Stimulated activated CD8-positive, alpha-beta memory T cell treated with anti-CD3 and anti-CD28 coated beads, Interleukin-2, amount 100 ng/mL, for 48 hours (primary cell): ENCODE measurements at regions not wholly inside any gene's neighbourhood (a gene's known extent, or its start where the extent isn't known, plus 50 kb on each side); places are given as distances from the start of the nearest gene placed in this dataset.
"Not testable (repeated sequence)": the region's sequence is repeated elsewhere in the genome, so short reads cannot be mapped to it uniquely, and the experiment has no call there.

Experiments
- DNase-seq, 2 donors: peaks; one replicate each; pipeline ENCODE4 v3.0.0-alpha.2; 2020; ENCODE audit warnings: low read depth in 2 of 2

DNA sequence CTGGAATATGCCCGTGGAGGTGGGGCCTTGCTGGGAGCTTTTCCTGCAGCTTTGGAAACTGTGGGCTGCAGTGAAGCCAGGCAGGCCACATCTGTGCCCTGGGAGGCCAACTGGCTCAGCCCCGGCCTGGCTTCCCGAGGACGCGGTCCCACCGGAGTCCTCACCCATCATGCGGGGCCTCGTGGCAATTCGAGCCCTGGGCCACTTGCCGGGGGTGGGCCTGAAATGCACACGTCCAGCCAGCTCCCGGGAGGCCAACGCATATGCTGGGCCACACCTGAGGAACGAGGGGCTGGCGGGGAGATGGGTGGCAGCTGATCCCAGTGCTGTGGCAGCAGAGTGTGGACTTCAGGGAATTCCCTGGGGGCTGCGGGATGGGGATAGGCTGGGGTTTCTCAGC lies 172.4 kb upstream of the GSE1 start:
- DNase-seq: no peak

DNA sequence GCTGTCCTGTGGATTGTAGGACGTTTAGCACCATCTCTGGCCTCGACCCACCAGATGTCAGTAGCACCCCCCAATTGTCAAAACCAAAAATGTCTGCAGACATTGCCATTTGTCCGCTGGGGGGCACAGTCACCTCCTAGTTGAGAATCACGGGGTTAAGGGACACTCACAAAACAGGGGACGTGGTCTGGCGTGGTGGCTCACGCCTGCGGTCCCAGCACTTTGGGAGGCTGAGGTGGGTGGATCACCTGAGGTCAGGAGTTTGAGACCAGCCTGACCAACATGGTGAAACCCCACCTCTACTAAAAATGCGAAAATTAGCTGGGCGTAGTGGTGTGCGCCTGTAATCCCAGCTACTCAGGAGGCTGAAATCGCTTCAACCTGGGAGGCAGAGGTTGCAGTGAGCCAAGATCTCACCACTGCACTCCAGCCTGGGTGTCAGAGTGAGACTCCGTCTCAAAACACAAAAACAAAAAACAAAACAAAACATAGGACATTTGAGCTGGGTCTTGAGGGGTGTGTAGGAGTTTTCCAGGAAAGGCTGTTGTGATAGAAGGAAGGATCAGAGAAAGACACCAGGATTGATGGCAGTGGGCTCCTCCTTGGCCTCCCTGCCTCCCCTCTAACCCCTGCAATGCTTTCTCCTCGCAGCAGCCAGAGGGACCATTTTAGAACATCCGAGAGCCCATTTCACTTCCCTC lies 171.8 kb upstream of the GSE1 start:
- no peak for DNase-seq

DNA sequence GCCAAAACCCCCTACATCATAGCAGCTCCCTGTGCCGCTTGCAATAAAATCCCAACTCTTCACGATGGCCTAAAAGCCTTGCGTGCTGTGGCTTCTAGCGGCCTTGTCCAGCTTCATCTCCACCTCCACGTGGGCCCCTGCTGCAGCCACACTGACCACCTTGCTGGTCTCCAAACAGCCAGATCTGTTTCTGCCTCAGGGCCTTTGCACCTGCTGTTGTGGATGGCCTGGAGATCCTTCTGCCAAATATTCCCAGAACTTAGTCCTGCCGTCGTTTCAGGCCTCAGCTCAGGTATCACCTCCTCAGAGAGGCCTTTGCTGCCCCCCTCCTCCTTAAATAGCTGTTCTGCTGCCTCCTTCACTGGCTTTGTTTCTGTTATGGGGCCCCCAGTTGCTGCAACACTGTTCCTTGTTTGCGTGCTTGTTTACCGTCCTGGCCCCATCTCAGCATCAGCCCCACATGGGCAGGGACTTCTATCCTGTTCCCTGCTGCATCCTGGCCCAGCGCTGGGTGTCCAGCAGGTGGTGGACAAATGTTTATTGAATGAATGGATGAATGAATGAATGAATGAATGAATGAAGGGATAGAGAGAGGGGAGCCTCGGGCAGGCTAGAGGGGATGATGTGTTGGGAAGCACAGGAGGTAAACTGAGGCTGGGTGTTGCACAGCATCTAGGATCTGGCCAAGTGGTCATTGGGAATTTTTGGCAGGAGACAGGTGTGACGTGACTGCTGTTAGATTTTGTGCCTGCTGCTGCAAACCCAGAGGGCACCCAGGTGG lies 171.0 kb upstream of the GSE1 start:
- DNase-seq: no peak

DNA sequence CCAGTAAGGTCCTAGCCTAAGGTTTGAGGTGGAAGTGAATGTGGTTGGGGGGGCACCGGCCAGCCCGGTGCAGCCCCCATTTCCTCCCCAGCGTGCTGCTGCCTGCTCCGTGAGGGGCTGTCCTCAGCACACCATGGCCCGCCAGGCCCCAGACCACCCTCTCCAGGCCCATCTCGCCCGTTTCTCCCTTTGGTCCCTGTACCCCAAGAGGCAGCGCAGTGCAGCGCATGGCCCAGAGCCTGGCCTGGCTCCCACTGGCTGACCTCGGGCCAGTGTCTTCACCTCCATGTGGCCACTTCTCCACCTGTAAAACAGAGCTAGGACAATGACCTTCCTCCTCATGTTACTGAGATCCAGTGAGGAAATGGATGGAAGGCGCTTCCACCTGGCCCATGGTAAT lies 170.0 kb upstream of the GSE1 start:
- DNase-seq: no peak

DNA sequence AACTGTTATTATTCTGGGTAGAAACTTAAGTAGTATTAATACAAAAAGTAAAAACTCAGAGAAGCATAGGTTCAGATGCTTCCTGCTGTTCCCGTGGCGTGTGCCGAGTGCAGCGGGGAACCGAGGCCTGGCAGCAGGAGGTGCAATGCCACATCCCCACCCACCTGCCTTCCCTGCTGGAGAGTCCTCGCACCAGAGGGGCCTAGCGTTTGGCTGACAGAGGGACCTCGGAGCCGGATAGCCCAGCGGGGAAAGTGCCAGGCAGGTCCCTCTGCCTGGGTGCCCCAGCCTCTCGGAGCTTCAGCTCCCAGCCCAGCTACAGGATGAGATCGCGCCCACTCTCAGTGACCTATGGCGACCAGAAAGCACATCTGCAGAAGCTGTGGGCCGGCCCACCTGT lies 169.6 kb upstream of the GSE1 start:
- no peak for DNase-seq

DNA sequence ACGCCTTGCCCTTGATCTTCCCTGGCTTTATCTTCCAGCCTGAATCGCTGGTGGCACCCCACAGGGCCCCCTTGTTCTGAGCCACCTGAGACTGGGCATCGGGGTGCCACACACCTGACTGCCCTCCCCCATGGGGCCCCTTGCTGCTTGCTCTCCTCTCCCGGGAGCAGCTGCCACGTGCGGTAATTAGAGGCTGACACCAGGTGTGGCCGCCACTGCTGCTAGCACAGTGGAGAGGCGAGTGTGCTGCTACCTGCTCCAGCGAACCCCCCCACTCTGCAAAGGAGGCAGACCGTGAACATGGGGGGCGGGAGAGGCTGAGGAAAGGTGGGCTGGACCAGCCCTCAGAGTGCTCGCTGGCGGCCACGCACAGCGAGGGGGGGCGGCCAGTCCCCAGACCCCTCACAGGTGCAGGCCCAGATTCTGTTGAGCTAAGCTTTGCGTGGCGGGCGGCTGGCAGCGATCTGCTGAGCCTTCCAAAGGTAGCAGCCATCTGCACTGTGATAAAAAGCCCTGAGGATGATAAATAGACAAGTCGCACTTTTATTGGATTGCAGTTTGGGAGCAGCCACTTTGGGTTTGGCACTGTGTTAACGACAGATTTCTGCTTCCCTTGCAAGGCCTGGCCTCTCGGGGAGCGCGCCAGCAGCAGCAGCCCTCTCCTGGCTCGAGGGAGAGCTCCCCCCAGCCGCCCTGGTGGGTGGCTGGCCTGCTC lies 167.9 kb upstream of the GSE1 start:
- no peak for DNase-seq

DNA sequence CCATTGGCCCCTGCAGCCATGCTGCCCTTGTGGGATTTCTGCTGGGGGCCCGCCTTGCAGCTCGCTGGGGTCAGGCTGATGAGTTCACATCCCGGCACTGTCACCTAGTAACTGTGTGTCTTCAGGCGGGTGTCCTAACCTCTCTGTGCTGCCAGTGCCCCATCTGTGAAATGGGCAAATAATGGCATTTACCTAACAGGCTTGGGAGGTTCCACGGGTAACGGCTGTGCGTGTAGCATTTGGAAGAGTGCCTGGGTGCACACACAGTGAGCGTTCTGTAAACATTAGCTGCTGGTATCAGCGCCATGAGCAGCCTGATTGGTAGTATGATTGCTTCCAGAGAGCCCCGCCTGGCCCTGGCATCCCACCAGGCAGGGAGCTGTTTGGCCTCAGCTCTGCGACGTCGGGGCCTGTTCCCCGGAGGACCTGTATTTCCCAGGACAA lies 167.3 kb upstream of the GSE1 start:
- no peak for DNase-seq

DNA sequence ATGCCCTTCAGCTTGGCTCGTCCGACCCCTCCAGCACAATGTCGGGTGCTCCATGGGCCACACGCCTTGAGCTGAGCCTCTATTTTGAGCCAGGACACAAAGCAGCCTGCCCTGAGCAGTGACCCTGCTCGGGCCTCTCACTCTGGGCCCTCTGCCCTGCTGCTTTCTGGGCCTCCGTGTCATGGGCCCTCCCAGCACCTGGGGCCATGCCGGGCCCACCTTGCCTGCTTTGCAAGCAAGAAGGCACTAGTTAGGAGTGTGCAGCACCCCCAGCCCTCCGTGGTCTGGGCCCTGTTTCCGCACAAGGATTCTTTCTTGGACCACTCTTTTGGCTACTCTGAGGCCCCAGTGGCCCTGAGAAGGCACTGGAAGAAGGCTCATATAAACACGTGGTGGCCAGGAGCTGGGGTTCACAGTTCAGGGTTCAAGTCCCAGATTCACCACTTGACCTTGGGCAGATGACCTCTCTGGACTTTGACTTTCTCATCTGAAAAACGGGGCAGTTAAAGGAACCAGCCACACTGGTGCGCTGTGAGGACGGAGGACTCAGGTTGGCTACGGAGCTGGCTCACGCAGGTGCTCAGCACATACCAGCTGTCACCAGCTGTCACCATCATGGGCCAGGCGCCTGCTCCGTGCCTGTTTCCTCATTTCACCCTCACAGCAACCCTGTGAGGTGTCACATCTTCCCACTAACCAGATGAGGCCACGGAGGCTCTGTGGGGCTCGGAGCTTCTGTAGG lies 166.0 kb upstream of the GSE1 start:
- DNase-seq: no peak

DNA sequence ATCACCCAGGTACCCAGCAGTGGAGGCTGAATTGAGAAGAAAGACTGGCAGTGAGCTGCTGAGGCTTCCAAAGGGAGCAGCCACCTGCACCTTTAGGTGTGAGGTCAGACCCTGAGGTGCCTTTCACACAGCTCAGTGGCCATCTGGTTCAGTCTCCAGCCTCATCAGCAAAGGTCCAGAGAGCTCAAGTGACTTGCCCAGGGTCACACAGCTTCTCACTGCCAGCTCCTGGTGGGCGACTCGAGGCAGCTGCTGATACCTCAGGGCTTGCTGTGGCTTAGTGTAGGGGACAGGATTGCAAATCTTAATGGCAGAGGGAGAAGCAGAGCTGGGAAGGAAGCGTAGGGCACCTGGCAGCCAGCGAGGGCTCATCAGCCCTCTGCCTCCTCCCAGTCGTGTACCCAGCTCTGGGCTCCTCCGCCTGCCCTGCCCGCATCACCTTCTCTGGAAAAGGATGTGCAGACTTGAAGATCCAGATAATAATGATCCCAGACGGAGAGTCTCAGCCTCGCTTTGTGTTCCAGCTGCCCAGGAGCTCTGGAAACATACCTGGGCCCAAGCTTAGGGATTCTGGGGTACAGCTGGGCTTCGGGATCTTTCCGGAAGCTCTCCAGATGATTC lies 165.3 kb upstream of the GSE1 start:
- DNase-seq: no peak

DNA sequence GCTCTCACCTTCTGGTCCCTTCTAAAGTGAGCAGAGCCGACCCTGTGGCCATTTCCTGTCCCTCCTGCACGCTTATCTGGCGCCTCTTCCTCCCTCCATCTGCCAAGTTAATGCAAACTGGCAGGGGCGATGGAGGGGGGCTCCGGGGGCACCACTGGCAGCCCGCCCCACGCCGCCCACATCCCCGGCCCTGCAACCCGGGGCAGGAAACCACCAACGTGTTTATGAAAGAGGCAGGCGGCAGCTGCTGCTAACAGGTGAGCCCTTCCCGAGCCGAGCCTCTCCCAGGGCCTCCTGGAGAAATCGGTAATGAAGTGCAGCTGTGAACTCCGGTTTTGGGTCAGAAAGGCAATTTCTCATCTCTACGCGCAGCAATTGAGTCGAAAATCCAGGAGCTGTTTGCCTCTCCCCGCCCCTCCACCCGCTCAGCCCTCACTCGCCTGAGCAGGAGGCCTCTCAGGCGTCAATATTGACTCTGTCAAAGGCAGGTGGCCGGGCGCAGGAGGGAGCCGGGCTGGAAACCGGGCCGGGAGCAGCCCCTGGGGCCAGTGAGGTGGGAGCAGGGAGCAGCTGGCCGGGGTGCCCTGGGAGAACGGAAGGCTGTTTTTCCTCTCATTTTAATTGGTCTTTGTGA lies 164.4 kb upstream of the GSE1 start:
- no peak for DNase-seq

DNA sequence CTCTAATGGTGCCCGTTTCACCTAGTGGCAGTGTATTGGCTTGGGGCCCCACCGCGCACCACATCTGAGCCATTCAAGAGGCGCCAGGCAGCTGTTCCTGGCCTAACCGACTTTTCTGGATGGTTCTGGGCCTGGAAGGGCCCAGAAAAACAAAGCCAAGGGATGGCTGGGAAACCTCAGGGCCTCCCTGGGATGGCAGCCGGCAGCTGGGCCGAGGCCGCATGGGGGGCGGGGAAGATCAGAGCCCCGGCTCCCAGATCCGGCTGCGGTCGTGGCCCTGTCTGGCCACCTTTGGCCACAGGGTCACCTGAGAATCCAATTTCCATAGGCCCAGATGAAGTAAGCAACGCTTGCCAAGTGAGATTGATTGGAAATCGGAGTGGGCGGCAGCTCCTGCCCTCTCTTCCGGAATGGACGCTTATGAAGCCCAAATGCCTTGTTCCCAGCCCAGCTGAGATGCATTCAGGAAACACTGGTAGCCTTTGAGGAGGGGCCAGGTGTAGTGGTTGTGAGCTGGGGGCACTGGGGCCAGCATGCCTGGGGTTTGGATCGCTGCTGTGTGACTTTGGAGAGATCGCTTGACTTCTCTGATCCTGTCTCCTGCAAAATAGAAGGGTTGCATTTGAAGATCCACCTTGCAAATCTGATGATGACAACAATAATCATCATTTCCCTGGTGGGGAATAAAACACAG lies 163.8 kb upstream of the GSE1 start:
- no peak for DNase-seq

DNA sequence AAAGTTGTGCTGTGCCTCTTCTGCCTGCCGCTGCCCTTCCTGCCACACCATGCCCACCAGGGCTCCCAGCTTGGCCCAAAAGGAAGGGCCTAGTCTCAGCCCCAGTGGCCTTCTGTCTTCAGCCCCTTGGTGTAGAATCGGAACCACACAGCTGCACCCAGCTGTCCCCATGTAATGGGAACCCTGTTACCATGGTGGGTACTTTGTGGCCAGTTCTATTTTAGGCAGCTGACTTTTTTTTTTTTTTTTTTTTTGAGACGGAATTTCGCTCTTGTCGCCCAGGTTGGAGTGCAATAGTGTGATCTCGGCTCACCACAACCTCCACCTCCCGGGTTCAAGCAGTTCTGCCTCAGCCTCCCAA lies 163.3 kb upstream of the GSE1 start:
- no peak for DNase-seq

DNA sequence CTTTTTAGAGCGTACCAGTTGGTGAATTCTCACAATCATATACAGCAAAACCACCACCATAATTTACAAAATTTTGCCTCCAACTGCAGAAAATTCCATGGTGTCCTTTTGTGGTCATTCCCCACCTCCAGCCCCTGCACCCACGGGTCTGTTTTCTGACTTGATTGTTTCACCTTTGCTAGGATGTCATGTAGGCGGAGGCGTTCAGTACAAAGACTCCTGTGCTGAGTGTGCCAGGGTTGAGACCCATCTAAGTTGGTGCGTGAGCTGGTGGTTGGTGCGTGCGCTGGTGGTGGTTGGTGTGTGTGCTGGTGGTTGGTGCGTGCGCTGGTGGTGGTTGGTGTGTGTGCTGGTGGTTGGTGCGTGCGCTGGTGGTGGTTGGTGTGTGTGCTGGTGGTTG lies 162.0 kb upstream of the GSE1 start:
- not testable (repeated sequence) for DNase-seq

DNA sequence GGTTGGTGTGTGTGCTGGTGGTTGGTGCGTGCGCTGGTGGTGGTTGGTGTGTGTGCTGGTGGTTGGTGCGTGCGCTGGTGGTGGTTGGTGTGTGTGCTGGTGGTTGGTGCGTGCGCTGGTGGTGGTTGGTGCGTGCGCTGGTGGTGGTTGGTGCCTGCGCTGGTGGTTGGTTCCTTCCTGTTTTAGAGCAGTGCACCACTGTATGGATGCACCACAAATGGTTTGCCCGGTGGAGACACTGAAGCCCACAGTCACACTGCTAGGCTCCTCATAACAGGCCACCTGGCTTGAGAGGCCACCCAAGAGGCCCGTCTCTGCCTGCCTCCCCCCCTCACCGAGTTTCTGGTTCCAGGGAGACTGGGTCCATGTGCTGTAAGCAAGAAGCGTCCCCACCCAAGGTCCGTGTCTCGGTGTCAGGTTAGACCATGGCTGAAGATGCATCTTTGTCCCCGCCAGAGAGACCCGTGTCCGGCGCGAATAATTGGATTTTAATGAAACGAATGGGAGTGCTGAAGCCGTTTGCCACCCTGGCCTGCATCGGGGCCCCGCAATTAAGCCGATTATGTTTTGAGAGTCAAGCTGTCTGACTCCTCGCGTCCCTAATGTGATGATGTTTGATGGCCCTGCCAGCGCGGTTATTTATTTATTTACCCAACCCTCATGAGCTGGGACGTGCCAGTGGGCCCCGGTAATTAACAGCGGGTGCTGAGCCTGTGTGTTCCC lies 161.3 kb upstream of the GSE1 start:
- DNase-seq: no peak

DNA sequence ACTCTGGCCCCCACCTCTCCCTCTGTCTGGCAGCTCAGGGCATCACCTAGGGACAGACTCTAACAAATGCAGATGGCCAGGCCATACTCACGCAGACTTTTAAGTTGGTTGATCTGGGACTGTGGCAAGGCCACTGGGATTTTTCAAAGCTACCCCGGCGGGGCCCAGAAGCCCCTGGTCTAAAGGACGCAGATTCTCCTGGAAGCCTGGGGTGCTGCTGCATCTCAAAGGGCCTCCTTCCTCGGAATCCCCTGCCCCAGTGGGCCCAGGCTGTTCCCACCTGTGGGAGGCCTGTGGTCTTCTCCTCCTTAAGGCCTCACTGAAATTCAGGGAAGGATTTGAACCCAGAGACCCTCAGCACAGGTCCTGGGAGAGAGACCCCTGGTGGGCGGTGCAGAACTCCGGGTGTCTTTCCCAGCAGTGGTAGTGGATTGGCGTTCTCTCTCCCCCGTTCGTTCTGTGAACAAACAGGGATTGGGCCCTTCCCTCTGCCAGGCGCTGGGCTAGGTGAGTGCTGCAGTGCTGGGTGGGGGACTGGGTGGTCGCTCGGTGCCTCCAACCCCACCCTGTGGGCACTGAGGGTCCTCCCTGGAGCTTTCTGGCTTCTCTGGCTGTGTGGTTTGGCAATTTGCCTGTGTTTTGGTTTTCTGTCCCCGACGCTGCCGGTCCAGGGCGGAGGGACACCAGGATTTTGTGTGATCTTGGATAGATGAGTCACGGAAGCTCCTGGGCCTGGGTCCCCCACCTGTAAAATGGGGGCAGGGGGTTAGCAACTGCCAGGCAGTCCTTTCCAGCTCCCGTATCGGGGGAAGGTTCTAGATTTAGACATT lies 160.5 kb upstream of the GSE1 start:
- no peak for DNase-seq

DNA sequence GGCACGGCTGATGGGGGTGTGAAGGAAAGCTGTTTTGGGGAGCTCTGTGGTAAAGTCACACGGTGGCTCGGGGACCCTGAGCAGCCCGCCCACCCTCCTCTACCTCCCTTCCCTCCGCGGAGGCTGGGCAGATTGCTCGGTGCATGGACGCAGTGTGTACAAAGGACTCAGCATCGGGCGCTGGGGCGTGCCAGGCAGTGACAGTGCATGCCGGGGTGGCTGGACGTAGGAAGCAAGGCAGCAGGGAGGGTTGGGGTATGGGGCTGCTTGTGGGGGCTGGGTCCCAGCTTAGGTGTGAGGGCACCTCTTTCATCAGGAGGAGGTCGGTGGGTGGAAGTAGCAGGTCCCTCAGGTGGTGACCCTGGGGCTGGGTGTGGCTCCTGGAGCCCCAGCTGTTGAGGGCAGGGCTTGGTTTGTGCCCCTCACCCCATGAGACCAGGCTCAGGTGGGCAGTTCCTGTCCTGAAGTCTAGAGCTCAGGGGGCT lies 159.9 kb upstream of the GSE1 start:
- no peak for DNase-seq

DNA sequence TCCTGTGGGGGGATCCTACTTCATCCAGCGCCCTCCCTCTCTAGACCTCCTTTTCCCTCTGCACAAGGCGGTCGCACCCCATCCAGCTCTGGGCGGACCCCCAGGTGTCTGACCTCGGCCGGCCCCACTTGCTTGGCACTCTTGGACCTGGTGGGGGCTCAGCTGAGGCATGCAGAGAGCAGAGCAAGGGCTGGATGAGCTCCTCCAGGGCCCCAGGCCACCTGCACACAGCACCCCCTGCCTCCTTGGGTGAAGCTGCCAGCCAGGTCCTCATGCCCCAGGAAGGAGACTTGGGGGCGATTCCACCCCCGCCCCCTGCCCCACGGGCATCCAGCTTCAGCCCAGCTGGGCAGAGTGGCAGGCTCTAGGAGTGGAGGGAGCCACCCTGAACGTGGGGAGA lies 159.4 kb upstream of the GSE1 start:
- no peak for DNase-seq

DNA sequence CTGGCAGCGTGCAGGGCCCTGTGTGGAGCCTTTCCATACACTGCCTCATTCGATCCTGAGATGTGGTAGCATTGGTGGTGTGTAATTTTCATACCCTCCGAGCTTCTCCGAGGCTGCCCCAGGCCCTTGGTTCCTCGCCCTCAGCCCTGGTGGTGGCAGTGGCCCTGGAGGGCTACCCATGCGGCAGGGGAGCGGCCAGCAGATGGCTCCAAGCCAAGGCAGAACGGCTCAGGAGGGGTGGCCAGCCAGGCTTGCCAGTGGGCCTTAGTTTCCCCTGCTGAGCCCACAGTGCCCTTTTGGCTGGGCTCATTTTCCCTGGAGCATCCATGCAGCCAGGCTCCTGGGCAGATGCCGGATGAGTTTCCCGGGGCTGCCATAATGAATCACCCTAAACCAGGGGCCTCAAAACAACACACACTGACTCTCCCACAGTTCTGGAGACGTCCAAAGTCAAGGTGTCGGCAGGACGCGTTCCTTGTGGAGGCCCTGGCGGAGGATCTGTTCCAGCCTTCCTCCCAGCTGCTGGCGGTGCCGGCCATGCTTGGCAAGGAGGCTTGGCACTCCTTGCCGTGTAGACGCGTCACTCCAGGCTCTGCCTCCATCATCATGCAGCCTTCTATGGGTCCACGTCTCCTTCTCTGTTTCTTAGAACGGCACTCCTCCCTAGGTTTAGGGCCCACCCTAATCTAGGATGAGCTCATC lies 158.8 kb upstream of the GSE1 start:
- DNase-seq: no peak
